Mesodermal cell (in vitro differentiated cells): ENCODE measurements at regions not wholly inside any gene's neighbourhood (a gene's known extent, or its start where the extent isn't known, plus 50 kb on each side); places are given as distances from the start of the nearest gene placed in this dataset.

ENCODE experiments used
- H3K27ac ChIP-seq: 2 replicates; pipeline ENCODE4 v1.7.0; 2013; ENCODE audit warnings: mild to moderate bottlenecking, low read depth, low read length, moderate library complexity; ENCODE audit not compliant: severe bottlenecking
- H3K36me3 ChIP-seq: 2 replicates; pipeline ENCODE4 v1.7.1; 2013; ENCODE audit warnings: mild to moderate bottlenecking, low read length, moderate library complexity; ENCODE audit not compliant: control insufficient read depth, insufficient read depth
- H3K4me1 ChIP-seq: one replicate; pipeline ENCODE4 v1.7.1; 2013; ENCODE audit warnings: mild to moderate bottlenecking, low read length; ENCODE audit not compliant: insufficient read depth, control insufficient read depth, poor library complexity, severe bottlenecking
- H3K4me3 ChIP-seq: 2 replicates; pipeline ENCODE4 v1.7.0; 2013; ENCODE audit warnings: low read length, control low read depth, mild to moderate bottlenecking; ENCODE audit not compliant: insufficient read depth, poor library complexity, severe bottlenecking; ENCODE audit errors: extremely low read depth
- H3K9me3 ChIP-seq: 2 replicates; pipeline ENCODE4 v1.7.1; 2013; ENCODE audit warnings: mild to moderate bottlenecking, low read length, moderate library complexity; ENCODE audit not compliant: control insufficient read depth
- WGBS, 2 experiments: methylation state at CpG; one replicate each; pipeline ENCODE4 v1.1.5; 2013; ENCODE audit warnings: missing lambda C conversion rate in 2 of 2; ENCODE audit not compliant: insufficient coverage in 2 of 2; 5-methylcytosine and 5-hydroxymethylcytosine counted together

- Histone ChIP-seq H3K27ac (no peak overlapping the region), H3K4me3 (no peak overlapping the region), H3K36me3 (no peaks in the 10 kb centered on the region), H3K4me1 (no peaks in the 10 kb centered on the region), H3K9me3 (no peaks in the 10 kb centered on the region)
These were observed 188.0 kb upstream of the MDGA2 start for GRCh38 chr14:47863441-47863840.

GRCh38 chr14:47857646-47858045 is 182.2 kb upstream of the MDGA2 start:
- H3K27ac ChIP-seq: no peak overlapping the region
- no peaks in the 10 kb centered on the region for H3K36me3 ChIP-seq
- WGBS, 2 experiments: 78 to 92% methylated on average over 1 to 4 of the region's 4 CpGs
- H3K4me3 ChIP-seq: no peak overlapping the region
- no peaks in the 10 kb centered on the region for H3K4me1 ChIP-seq
- no peaks in the 10 kb centered on the region for H3K9me3 ChIP-seq

- WGBS, 2 experiments: 0% methylated on average over 1 of the region's 1 CpG; no CpG with 5 or more reads in 1 of the 2 experiments
- Histone ChIP-seq H3K9me3 (no peaks in the 10 kb centered on the region), H3K4me3 (no peak overlapping the region), H3K4me1 (no peaks in the 10 kb centered on the region), H3K27ac (no peak overlapping the region), H3K36me3 (no peaks in the 10 kb centered on the region)
These were observed 176.9 kb upstream of the MDGA2 start for GRCh38 chr14:47852278-47852677.

GRCh38 chr14:47846008-47846407 is 170.6 kb upstream of the MDGA2 start:
- H3K9me3 ChIP-seq: no peaks in the 10 kb centered on the region
- whole genome bisulfite sequencing, 2 experiments: 89 to 93% methylated on average over 2 to 3 of the region's 4 CpGs
- H3K36me3 ChIP-seq: no peaks in the 10 kb centered on the region
- no peak overlapping the region for H3K4me3 ChIP-seq
- H3K4me1 ChIP-seq: no peaks in the 10 kb centered on the region
- no peak overlapping the region for H3K27ac ChIP-seq

GRCh38 chr14:47843236-47843635 is 167.8 kb upstream of the MDGA2 start:
- no peaks in the 10 kb centered on the region for H3K36me3 ChIP-seq
- H3K4me1 ChIP-seq: no peaks in the 10 kb centered on the region
- H3K4me3 ChIP-seq: no peak overlapping the region
- 76 to 78% methylated on average over 2 of the region's 2 CpGs for WGBS, 2 experiments
- no peak overlapping the region for H3K27ac ChIP-seq
- no peaks in the 10 kb centered on the region for H3K9me3 ChIP-seq

GRCh38 chr14:47833011-47833410 is 157.6 kb upstream of the MDGA2 start:
- Histone ChIP-seq H3K4me1 (no peaks in the 10 kb centered on the region), H3K9me3 (no peaks in the 10 kb centered on the region), H3K36me3 (no peaks in the 10 kb centered on the region), H3K27ac (no peak overlapping the region), H3K4me3 (no peak overlapping the region)

GRCh38 chr14:47826809-47827208 is 151.4 kb upstream of the MDGA2 start:
- H3K9me3 ChIP-seq: no peaks in the 10 kb centered on the region
- no peak overlapping the region for H3K4me3 ChIP-seq
- no peaks in the 10 kb centered on the region for H3K4me1 ChIP-seq
- no peak overlapping the region for H3K27ac ChIP-seq
- no peaks in the 10 kb centered on the region for H3K36me3 ChIP-seq
- no CpG with 5 or more reads among the region's 2 CpGs for WGBS, 2 experiments

- no peaks in the 10 kb centered on the region for H3K9me3 ChIP-seq
- no peak overlapping the region for H3K27ac ChIP-seq
- H3K4me1 ChIP-seq: no peaks in the 10 kb centered on the region
- H3K36me3 ChIP-seq: no peaks in the 10 kb centered on the region
- WGBS, 2 experiments: 92 to 100% methylated on average over 1 of the region's 1 CpG
- no peak overlapping the region for H3K4me3 ChIP-seq
These were observed 146.9 kb upstream of the MDGA2 start for GRCh38 chr14:47822326-47822725.

GRCh38 chr14:47821135-47821534 is 145.7 kb upstream of the MDGA2 start:
- 83 to 100% methylated on average over 1 of the region's 1 CpG for WGBS, 2 experiments
- no peaks in the 10 kb centered on the region for H3K4me1 ChIP-seq
- H3K27ac ChIP-seq: no peak overlapping the region
- H3K36me3 ChIP-seq: no peaks in the 10 kb centered on the region
- no peaks in the 10 kb centered on the region for H3K9me3 ChIP-seq
- no peak overlapping the region for H3K4me3 ChIP-seq

GRCh38 chr14:47790477-47790876 is 115.1 kb upstream of the MDGA2 start:
- Histone ChIP-seq H3K4me3 (no peak overlapping the region), H3K9me3 (no peaks in the 10 kb centered on the region), H3K27ac (no peak overlapping the region), H3K36me3 (no peaks in the 10 kb centered on the region), H3K4me1 (no peaks in the 10 kb centered on the region)
- 92 to 100% methylated on average over 1 to 4 of the region's 6 CpGs for WGBS, 2 experiments

- Histone ChIP-seq H3K9me3 (no peaks in the 10 kb centered on the region), H3K4me3 (no peak overlapping the region), H3K27ac (no peak overlapping the region), H3K36me3 (no peaks in the 10 kb centered on the region), H3K4me1 (no peaks in the 10 kb centered on the region)
- WGBS, 2 experiments: no CpG with 5 or more reads among the region's 2 CpGs
These were observed 109.7 kb upstream of the MDGA2 start for GRCh38 chr14:47785058-47785457.

- Histone ChIP-seq H3K36me3 (no peaks in the 10 kb centered on the region), H3K4me3 (no peak overlapping the region), H3K27ac (no peak overlapping the region), H3K4me1 (no peaks in the 10 kb centered on the region), H3K9me3 (no peaks in the 10 kb centered on the region)
- WGBS, 2 experiments: 38 to 49% methylated on average over 1 to 2 of the region's 4 CpGs
These were observed 103.2 kb upstream of the MDGA2 start for GRCh38 chr14:47778631-47779030.
